GM12875 (cell line): ENCODE measurements at regions not wholly inside any gene's neighbourhood (a gene's known extent, or its start where the extent isn't known, plus 50 kb on each side); places are given as distances from the start of the nearest gene placed in this dataset.
"Not testable (repeated sequence)": the region's sequence is repeated elsewhere in the genome, so short reads cannot be mapped to it uniquely, and the experiment has no call there.

Source experiments
- H3K4me3 ChIP-seq: one replicate; pipeline ENCODE4 v1.5.1; 2011; ENCODE audit warnings: low read depth, low read length, control low read depth
- CTCF ChIP-seq: IDR thresholded peaks from 2 replicates; pipeline ENCODE4 v1.5.1; 2011; ENCODE audit warnings: low read depth, mild to moderate bottlenecking, control low read depth, inconsistent platforms, low read length, moderate library complexity, borderline replicate concordance; ENCODE audit not compliant: insufficient read depth

GRCh38 chr18:76605341-76605929 lies 110.4 kb upstream of the ZNF516 start:
- TF ChIP-seq CTCF: no peak
- H3K4me3 ChIP-seq: no peak overlapping the region

GRCh38 chr18:76604935-76605240 lies 109.8 kb upstream of the ZNF516 start:
- H3K4me3 ChIP-seq: no peak overlapping the region
- no peak for TF ChIP-seq CTCF

GRCh38 chr18:76604108-76604934 lies 109.3 kb upstream of the ZNF516 start:
- TF ChIP-seq CTCF: no peak
- no peak overlapping the region for H3K4me3 ChIP-seq

- no peak for TF ChIP-seq CTCF
- H3K4me3 ChIP-seq: no peak overlapping the region
Observed at GRCh38 chr18:76602191-76602590, 107.1 kb upstream of the ZNF516 start.

- H3K4me3 ChIP-seq: not testable (repeated sequence)
Observed at GRCh38 chr18:76600076-76600475, 105.0 kb upstream of the ZNF516 start.

- no peak overlapping the region for H3K4me3 ChIP-seq
- no peak for TF ChIP-seq CTCF
Observed at GRCh38 chr18:76594966-76595365, 99.9 kb upstream of the ZNF516 start.

- no peak overlapping the region for H3K4me3 ChIP-seq
- no peak for TF ChIP-seq CTCF
Observed at GRCh38 chr18:76593843-76594242, 98.8 kb upstream of the ZNF516 start.
